Upper lobe of left lung (tissue), 6 donors: ENCODE measurements at regions not wholly inside any gene's neighbourhood (a gene's known extent, or its start where the extent isn't known, plus 50 kb on each side); places are given as distances from the start of the nearest gene placed in this dataset.

Experiments
- ATAC-seq, 2 donors: fragments of 200-7000 bp; cut with Tn5 transposase; one replicate each; pipeline ENCODE4 v1.9.1; 2022; ENCODE audit warnings: mild to moderate bottlenecking in 2 of 2, moderate library complexity in 2 of 2; ENCODE audit not compliant: low FRiP score in 2 of 2
- DNase-seq, 2 donors: peaks; one replicate each; pipeline ENCODE4 v3.0.0-alpha.2; 2019 to 2020
- H3K27ac ChIP-seq, 4 donors: fragments of 200-600 bp; sonication (generic); one replicate each; pipeline ENCODE4 v1.5.1; 2016 to 2019
- H3K27me3 ChIP-seq, 4 donors: fragments of 200-600 bp; sonication (generic); one replicate each; pipeline ENCODE4 v1.5.1; 2017 to 2019
- H3K36me3 ChIP-seq, 4 donors: fragments of 200-600 bp; sonication (generic); one replicate each; pipeline ENCODE4 v1.5.1; 2016 to 2019
- H3K4me1 ChIP-seq, 4 donors: fragments of 200-600 bp; sonication (generic); one replicate each; pipeline ENCODE4 v1.5.1; 2018 to 2019
- H3K4me3 ChIP-seq, 4 donors: fragments of 200-600 bp; sonication (generic); one replicate each; pipeline ENCODE4 v1.5.1; 2017 to 2019; ENCODE audit warnings: mild to moderate bottlenecking in 2 of 4, moderate library complexity in 1 of 4
- H3K9me3 ChIP-seq, 4 donors: fragments of 200-600 bp; sonication (generic); one replicate each; pipeline ENCODE4 v1.5.1; 2018 to 2019
- EP300 ChIP-seq, 4 donors: sonication (generic); formaldehyde crosslinking; IDR thresholded peaks; one replicate each; pipeline ENCODE4 v1.5.1; 2017; ENCODE audit warnings: antibody characterized with exemption in 4 of 4, control low read depth in 2 of 4
- POLR2A ChIP-seq, 4 donors: fragments of 450-650 bp; IDR thresholded peaks; one replicate each; pipeline ENCODE4 v1.5.1; 2016 to 2017; ENCODE audit warnings: antibody characterized with exemption in 4 of 4, mild to moderate bottlenecking in 2 of 4
- POLR2AphosphoS5 ChIP-seq, 2 donors: sonication (generic); formaldehyde crosslinking; IDR thresholded peaks; one replicate each; pipeline ENCODE4 v1.5.1; 2017; ENCODE audit warnings: antibody characterized with exemption in 2 of 2
- WGBS, 2 donors: methylation state at CpG; one replicate each; pipeline ENCODE4 v1.1.5; 2017 to 2018; 5-methylcytosine and 5-hydroxymethylcytosine counted together
- TF ChIP-seq, protein P1 (sequence below), 6 experiments: fragments of 450-650 bp in 4 of 6; fragments of 200-600 bp in 2 of 6; sonication (generic) in 2 of 6; IDR thresholded peaks; one replicate each; pipeline ENCODE4 v1.5.1; 2016 to 2019; ENCODE audit warnings: antibody characterized with exemption in 6 of 6
- donor health status: DM: no; HTN: no; CAD: no; lungs with moderate emphysema.
- donor health status: DM: no; HTN: yes; CAD: no; lungs with severe emphysema.

DNA sequence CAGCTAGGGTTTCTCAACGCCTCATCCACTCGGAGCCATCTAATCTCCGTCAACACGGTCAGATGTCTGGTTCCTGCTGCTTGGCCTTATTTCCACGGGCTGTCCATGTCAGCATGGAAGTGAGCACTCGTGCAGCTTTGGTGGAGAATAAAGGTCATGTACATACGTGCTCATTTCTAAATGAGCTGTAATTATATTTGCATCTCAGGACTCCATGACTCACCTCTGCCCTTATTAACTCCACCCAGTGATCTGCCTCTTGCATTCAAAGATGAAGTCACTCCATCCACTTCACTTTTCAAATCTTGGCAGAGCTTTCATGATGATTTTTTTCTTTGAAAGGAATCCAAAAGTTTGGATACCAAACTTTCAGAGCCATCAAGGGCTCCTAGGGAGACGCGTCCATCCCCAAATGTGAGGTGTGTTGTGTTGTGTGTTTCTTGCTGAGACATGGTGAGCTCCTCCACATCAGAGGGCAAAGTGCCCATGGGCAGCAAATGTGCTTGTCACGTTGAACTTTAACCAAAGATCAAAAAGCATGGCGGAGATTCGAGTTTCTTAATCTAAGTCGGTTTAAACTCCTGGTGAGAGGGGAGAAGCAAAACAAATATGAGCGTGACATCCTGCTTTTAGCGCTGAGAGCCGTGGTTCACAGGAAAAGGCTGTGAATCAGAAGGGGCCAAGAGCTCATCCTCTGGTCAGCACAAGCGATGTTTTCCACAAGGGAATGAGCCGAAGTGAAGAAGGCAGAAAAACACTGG lies 68.6 kb upstream of the ERRFI1 start:
- TF ChIP-seq, protein P1, sequence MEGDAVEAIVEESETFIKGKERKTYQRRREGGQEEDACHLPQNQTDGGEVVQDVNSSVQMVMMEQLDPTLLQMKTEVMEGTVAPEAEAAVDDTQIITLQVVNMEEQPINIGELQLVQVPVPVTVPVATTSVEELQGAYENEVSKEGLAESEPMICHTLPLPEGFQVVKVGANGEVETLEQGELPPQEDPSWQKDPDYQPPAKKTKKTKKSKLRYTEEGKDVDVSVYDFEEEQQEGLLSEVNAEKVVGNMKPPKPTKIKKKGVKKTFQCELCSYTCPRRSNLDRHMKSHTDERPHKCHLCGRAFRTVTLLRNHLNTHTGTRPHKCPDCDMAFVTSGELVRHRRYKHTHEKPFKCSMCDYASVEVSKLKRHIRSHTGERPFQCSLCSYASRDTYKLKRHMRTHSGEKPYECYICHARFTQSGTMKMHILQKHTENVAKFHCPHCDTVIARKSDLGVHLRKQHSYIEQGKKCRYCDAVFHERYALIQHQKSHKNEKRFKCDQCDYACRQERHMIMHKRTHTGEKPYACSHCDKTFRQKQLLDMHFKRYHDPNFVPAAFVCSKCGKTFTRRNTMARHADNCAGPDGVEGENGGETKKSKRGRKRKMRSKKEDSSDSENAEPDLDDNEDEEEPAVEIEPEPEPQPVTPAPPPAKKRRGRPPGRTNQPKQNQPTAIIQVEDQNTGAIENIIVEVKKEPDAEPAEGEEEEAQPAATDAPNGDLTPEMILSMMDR (IDR thresholded peaks at IDR 0.05) = no peak
- TF ChIP-seq EP300 (IDR thresholded peaks at IDR 0.05) (peak in 1 of 4 donors; percentile 73), POLR2AphosphoS5 (IDR thresholded peaks at IDR 0.05) (peak; percentile 5 to 14), POLR2A (IDR thresholded peaks at IDR 0.05) (no peak)
- Histone ChIP-seq H3K27me3 (no peaks in the 10 kb centered on the region), H3K27ac (peak overlapping the region; percentile 72 to 80 (median 74)), H3K4me1 (peaks cover 20 to 43% (median 36%) of the 10 kb centered on the region in 4 donors), H3K36me3 (no peaks in the 10 kb centered on the region), H3K9me3 (no peaks in the 10 kb centered on the region), H3K4me3 (no peak overlapping the region)
- ATAC-seq = peak in 1 of 2 donors; percentile 51
- peak in 1 of 2 donors; percentile 39 for DNase-seq
- 60 to 61% methylated on average over 18 of the region's 18 CpGs for WGBS, 2 donors

DNA sequence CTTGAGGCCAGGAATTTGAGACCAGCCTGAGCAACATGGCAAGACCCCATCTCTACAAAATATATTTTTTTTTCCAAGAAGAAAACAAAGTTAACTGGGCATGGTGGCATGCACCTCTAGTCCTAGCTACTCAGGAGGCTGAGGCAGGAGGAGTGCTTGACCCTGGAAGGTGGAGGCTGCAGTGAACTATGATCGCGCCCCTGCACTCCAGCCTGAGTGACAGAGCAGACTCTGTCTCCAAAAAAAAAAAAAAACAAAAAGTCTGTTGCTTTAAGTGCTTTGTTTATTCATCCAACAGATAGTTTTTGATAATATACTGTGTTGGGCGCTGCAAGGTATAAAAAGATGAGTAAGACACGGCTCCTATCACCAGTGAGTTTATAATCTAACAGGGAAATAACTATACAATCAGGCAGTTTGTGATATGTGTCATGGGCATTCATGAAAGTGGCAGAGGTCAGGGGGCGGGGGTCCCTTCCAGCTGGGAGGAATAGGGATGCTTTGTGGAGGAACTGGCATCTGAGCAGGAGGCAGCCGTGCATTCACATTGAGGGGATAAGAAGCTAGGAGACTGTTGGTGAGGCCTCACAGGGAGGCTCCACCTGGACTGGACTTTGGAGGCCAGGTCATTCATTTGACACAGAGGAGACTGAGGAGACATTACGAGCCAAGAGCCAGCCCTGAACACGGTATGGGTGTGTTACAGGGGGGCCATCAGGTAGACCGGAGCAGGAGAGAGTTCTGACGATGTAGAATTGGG lies 67.3 kb upstream of the ERRFI1 start:
- 92 to 98% methylated on average over 10 of the region's 10 CpGs for WGBS, 2 donors
- Histone ChIP-seq H3K4me3 (no peak overlapping the region), H3K9me3 (no peaks in the 10 kb centered on the region), H3K27me3 (no peaks in the 10 kb centered on the region), H3K4me1 (peaks cover 19 to 42% (median 36%) of the 10 kb centered on the region in 4 donors), H3K36me3 (no peaks in the 10 kb centered on the region), H3K27ac (no peak overlapping the region)
- TF ChIP-seq EP300 (IDR thresholded peaks at IDR 0.05) = no peak
- TF ChIP-seq, protein P1 (IDR thresholded peaks at IDR 0.05) = no peak
- TF ChIP-seq POLR2AphosphoS5 (IDR thresholded peaks at IDR 0.05) = no peak
- TF ChIP-seq POLR2A (IDR thresholded peaks at IDR 0.05) = no peak
- DNase-seq = no peak
- no peak for ATAC-seq

DNA sequence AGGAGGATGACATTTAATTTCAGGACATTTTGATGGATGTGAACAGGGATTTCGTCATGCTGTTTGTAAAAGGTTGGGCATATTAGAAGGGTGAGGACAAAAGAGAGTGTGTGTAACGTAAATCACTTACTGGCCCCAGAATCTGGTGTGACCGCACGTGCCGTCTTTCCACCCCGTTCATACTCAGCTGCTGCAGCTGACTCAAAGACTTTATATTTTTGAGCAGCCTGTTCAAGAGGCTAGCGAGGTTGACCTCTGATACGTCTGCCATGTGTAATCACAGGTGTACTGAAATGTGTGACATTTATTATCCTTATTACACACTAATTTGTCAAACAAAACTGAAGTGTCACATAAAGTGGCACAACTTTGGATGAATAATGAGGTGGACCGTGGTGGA lies 66.5 kb upstream of the ERRFI1 start:
- H3K4me1 ChIP-seq = peaks cover 12 to 35% (median 30%) of the 10 kb centered on the region in 4 donors
- H3K27ac ChIP-seq = no peak overlapping the region
- no peaks in the 10 kb centered on the region for H3K27me3 ChIP-seq
- TF ChIP-seq POLR2A (IDR thresholded peaks at IDR 0.05) = no peak
- no peaks in the 10 kb centered on the region for H3K9me3 ChIP-seq
- WGBS, 2 donors = 90 to 92% methylated on average over 9 of the region's 9 CpGs
- no peaks in the 10 kb centered on the region for H3K36me3 ChIP-seq
- H3K4me3 ChIP-seq = no peak overlapping the region
- no peak for DNase-seq
- no peak for ATAC-seq

DNA sequence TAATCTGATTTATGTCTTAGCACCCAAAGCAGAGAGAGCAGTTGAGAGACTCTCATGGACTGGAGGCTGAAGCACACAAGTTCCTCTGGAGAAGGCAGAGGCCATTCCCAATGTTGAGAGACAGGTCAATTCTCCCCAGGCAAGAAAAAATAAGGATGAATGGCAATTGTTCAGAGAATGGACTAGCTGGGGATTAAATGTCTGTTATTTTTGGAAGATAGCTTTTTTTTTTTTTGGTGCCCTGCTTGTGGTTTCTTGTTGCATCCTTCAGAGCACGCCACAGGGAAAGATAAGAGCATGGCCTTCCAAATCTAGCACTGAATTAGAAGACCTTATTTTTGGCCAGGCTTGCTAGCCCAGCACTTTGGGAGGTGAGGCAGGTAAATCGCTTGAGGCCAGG lies 65.6 kb upstream of the ERRFI1 start:
- Histone ChIP-seq H3K27me3 (no peaks in the 10 kb centered on the region), H3K9me3 (no peaks in the 10 kb centered on the region), H3K27ac (no peak overlapping the region), H3K4me3 (no peak overlapping the region), H3K4me1 (peaks cover 4 to 25% (median 21%) of the 10 kb centered on the region in 4 donors), H3K36me3 (no peaks in the 10 kb centered on the region)
- TF ChIP-seq POLR2AphosphoS5 (IDR thresholded peaks at IDR 0.05) (no peak), EP300 (IDR thresholded peaks at IDR 0.05) (no peak), POLR2A (IDR thresholded peaks at IDR 0.05) (no peak)
- TF ChIP-seq, protein P1 (IDR thresholded peaks at IDR 0.05) = no peak
- ATAC-seq (no peak), DNase-seq (no peak)
- 92 to 95% methylated on average over 2 of the region's 2 CpGs for WGBS, 2 donors

DNA sequence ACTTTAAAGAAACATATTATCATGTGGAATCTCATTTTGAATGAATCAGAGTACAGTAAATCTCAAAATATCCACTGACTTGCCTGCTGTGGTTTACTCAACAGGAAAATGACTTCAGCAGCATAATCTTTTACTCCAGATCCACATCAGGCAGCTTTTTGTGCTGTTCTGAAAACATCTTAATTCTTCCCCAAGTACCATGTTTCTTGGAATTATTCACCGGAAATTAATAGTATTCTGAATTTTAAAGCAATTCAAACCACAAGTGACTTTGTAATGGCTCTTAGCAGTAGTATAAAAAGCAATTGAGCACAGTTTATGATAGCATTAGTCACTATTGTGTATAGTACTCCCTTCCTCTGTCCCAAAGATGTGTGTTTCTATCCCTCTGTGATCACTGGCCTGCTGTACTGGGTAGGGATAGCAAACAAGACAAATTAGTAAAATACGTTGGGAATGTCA lies 64.2 kb upstream of the ERRFI1 start:
- 63 to 65% methylated on average over 2 of the region's 2 CpGs for WGBS, 2 donors
- ATAC-seq = peak in 1 of 2 donors; percentile 74
- Histone ChIP-seq H3K9me3 (no peaks in the 10 kb centered on the region), H3K36me3 (no peaks in the 10 kb centered on the region), H3K27me3 (no peaks in the 10 kb centered on the region), H3K4me3 (no peak overlapping the region), H3K4me1 (peaks cover 0 to 21% (median 7%) of the 10 kb centered on the region in 4 donors), H3K27ac (peak overlapping the region in 2 of 4 donors; percentile 7 to 42)
- no peak for DNase-seq
- no peak for TF ChIP-seq POLR2A (IDR thresholded peaks at IDR 0.05)
- TF ChIP-seq POLR2AphosphoS5 (IDR thresholded peaks at IDR 0.05) = no peak
- TF ChIP-seq, protein P1 (IDR thresholded peaks at IDR 0.05) = no peak
- TF ChIP-seq EP300 (IDR thresholded peaks at IDR 0.05) = no peak
